GM23338 (cell line): ENCODE measurements at regions not wholly inside any gene's neighbourhood (a gene's known extent, or its start where the extent isn't known, plus 50 kb on each side); places are given as distances from the start of the nearest gene placed in this dataset.

Experiments used
- ATAC-seq: fragments of 200-7000 bp; cut with Tn5 transposase; 3 replicates; pipeline ENCODE4 v1.9.1; 2020
- DNase-seq: peaks from one replicate; pipeline ENCODE4 v3.0.0-alpha.2; 2015; ENCODE audit warnings: low spot score
- H2AFZ ChIP-seq: fragments of 200-600 bp; sonication (generic); 2 replicates; pipeline ENCODE4 v1.8.0; 2016; ENCODE audit warnings: antibody characterized with exemption, mild to moderate bottlenecking, moderate library complexity
- H3F3A ChIP-seq: fragments of 200-600 bp; sonication (generic); replicated peaks from 2 replicates; pipeline ENCODE4 v1.8.0; 2017; ENCODE audit warnings: antibody characterized with exemption, mixed run types, low read depth
- H3K27ac ChIP-seq: fragments of 200-600 bp; sonication (generic); 2 replicates; pipeline ENCODE4 v1.6.1; 2016; ENCODE audit warnings: low read depth
- H3K27me3 ChIP-seq: fragments of 200-600 bp; sonication (generic); 2 replicates; pipeline ENCODE4 v1.8.0; 2016; ENCODE audit warnings: mild to moderate bottlenecking, mixed run types, moderate library complexity; ENCODE audit not compliant: insufficient read depth
- H3K36me3 ChIP-seq: fragments of 200-600 bp; sonication (generic); 2 replicates; pipeline ENCODE4 v1.8.0; 2016; ENCODE audit warnings: mild to moderate bottlenecking; ENCODE audit not compliant: insufficient read depth
- H3K4me1 ChIP-seq: fragments of 200-600 bp; sonication (generic); 2 replicates; pipeline ENCODE4 v1.8.0; 2016; ENCODE audit warnings: mild to moderate bottlenecking, moderate library complexity; ENCODE audit not compliant: insufficient read depth
- H3K4me2 ChIP-seq: fragments of 200-600 bp; sonication (generic); 2 replicates; pipeline ENCODE4 v1.7.1; 2017; ENCODE audit warnings: mixed run types
- H3K4me3 ChIP-seq: fragments of 200-600 bp; sonication (generic); 2 replicates; pipeline ENCODE4 v1.6.1; 2016; ENCODE audit warnings: mixed run types
- H3K79me2 ChIP-seq: fragments of 200-600 bp; sonication (generic); replicated peaks from 2 replicates; pipeline ENCODE4 v1.8.0; 2017; ENCODE audit warnings: mild to moderate bottlenecking; ENCODE audit not compliant: insufficient read depth
- H3K9me2 ChIP-seq: fragments of 200-600 bp; sonication (generic); 2 replicates; pipeline ENCODE4 v1.8.0; 2017; ENCODE audit not compliant: insufficient read depth
- H4K20me1 ChIP-seq: fragments of 200-600 bp; sonication (generic); replicated peaks from 2 replicates; pipeline ENCODE4 v1.8.0; 2017; ENCODE audit warnings: mild to moderate bottlenecking; ENCODE audit not compliant: insufficient read depth
- H3K27ac Mint-ChIP-seq: 2 replicates; pipeline ENCODE4 v1.8.0; 2020; ENCODE audit warnings: inconsistent platforms, mild to moderate bottlenecking, moderate library complexity, mixed read lengths
- H3K27me3 Mint-ChIP-seq: 3 replicates; pipeline ENCODE4 v1.8.0; 2022; ENCODE audit warnings: low read depth, mild to moderate bottlenecking, moderate library complexity, mixed read lengths, inconsistent platforms; ENCODE audit not compliant: insufficient read depth, poor library complexity
- H3K36me3 Mint-ChIP-seq: 3 replicates; pipeline ENCODE4 v1.8.0; 2021; ENCODE audit warnings: low read depth, mild to moderate bottlenecking, inconsistent platforms, moderate library complexity, mixed read lengths
- H3K4me1 Mint-ChIP-seq: 3 replicates; pipeline ENCODE4 v1.8.0; 2020; ENCODE audit warnings: mild to moderate bottlenecking, inconsistent platforms, mixed read lengths
- H3K4me3 Mint-ChIP-seq: 3 replicates; pipeline ENCODE4 v1.8.0; 2021; ENCODE audit warnings: moderate library complexity, mild to moderate bottlenecking, inconsistent platforms, mixed read lengths
- H3K9me3 Mint-ChIP-seq: 3 replicates; pipeline ENCODE4 v1.8.0; 2020; ENCODE audit warnings: moderate library complexity, mild to moderate bottlenecking, inconsistent platforms, mixed read lengths
- EZH2 ChIP-seq: fragments of 200-600 bp; sonication (generic); IDR thresholded peaks from one replicate; pipeline ENCODE4 v1.8.0; 2017; ENCODE audit warnings: antibody characterized with exemption, mild to moderate bottlenecking, low read depth; ENCODE audit not compliant: unreplicated experiment
- JUNB ChIP-seq: IDR thresholded peaks from one replicate; pipeline ENCODE4 v1.6.1; 2016; ENCODE audit warnings: antibody characterized with exemption; ENCODE audit not compliant: unreplicated experiment
- NANOG ChIP-seq: IDR thresholded peaks from 2 replicates; pipeline ENCODE4 v1.6.1; 2016; ENCODE audit warnings: antibody characterized with exemption, borderline replicate concordance
- POLR2AphosphoS5 ChIP-seq: IDR thresholded peaks from 2 replicates; pipeline ENCODE4 v1.6.1; 2016; ENCODE audit warnings: antibody characterized with exemption, low read depth
- STAT1 ChIP-seq: IDR thresholded peaks from one replicate; pipeline ENCODE4 v1.6.1; 2016; ENCODE audit warnings: antibody characterized with exemption; ENCODE audit not compliant: unreplicated experiment
- ZNF114 ChIP-seq: fragments of 250-450 bp; sonication (Bioruptor Pico); IDR thresholded peaks from 2 replicates; pipeline ENCODE4 v1.5.0; 2020; ENCODE audit warnings: mild to moderate bottlenecking, moderate library complexity
- ZNF331 ChIP-seq: fragments of 250-450 bp; sonication (Bioruptor Pico); IDR thresholded peaks from 2 replicates; pipeline ENCODE4 v1.5.0; 2020; ENCODE audit warnings: low read depth, mild to moderate bottlenecking, moderate library complexity
- TF ChIP-seq, protein P1 (sequence below): fragments of 250-450 bp; sonication (Bioruptor Pico); IDR thresholded peaks from 2 replicates; pipeline ENCODE4 v1.5.0; 2020; ENCODE audit warnings: mild to moderate bottlenecking, moderate library complexity
- TF ChIP-seq, protein P2 (sequence below): IDR thresholded peaks from one replicate; pipeline ENCODE4 v1.6.1; 2018; ENCODE audit warnings: antibody characterized with exemption; ENCODE audit not compliant: unreplicated experiment

DNA sequence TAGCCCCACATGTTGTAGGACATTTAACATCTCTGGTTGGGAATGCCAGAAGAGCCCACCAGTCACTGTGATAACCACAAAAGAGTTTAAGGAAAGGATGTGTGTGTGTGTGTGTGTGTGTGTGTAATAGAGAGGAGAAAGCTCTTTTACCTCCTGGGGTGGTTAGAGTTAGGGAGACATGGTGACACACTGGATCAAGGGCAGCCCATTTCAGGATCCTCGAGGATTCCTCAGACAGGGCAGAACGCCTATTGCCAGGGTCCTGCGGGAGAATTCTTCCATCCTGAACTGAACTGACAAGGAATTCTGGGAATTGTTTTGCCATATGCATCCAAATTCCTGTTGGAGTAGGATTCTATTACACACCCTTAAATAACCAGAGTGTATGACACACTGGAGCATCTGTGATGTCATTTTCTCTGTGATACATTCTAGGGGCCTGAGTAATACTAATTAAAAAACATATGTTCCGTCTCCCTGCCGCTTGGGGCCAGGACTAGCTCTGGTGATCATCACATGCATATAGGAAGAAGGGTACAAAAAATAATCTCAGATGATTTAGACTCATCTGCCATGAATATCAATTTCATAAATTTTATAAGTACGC lies 156.4 kb upstream of the MMADHC start:
- Histone ChIP-seq H3K4me3 (no peak overlapping the region), H3K36me3 (no peaks in the 10 kb centered on the region), H3K4me2 (no peak overlapping the region), H3K27me3 (no peaks in the 10 kb centered on the region), H2AFZ (peak overlapping the region; percentile 38; the same call in 1 of the 2 replicates), H3F3A (no peaks in the 10 kb centered on the region), H3K27ac (no peak overlapping the region), H4K20me1 (no peaks in the 10 kb centered on the region), H3K9me2 (peaks cover 8% of the 10 kb centered on the region; the same call in 1 of the 2 replicates), H3K4me1 (no peaks in the 10 kb centered on the region), H3K79me2 (no peaks in the 10 kb centered on the region)
- Mint-ChIP-seq H3K27me3 (no peaks in the 10 kb centered on the region), H3K9me3 (no peaks in the 10 kb centered on the region), H3K4me1 (peaks cover 7% of the 10 kb centered on the region), H3K4me3 (no peak overlapping the region), H3K27ac (no peak overlapping the region), H3K36me3 (no peaks in the 10 kb centered on the region)
- ATAC-seq (no peak), DNase-seq (no peak)
- TF ChIP-seq STAT1: no peak
- no peak for TF ChIP-seq JUNB
- TF ChIP-seq POLR2AphosphoS5: no peak
- TF ChIP-seq NANOG: no peak
- TF ChIP-seq, protein P1, sequence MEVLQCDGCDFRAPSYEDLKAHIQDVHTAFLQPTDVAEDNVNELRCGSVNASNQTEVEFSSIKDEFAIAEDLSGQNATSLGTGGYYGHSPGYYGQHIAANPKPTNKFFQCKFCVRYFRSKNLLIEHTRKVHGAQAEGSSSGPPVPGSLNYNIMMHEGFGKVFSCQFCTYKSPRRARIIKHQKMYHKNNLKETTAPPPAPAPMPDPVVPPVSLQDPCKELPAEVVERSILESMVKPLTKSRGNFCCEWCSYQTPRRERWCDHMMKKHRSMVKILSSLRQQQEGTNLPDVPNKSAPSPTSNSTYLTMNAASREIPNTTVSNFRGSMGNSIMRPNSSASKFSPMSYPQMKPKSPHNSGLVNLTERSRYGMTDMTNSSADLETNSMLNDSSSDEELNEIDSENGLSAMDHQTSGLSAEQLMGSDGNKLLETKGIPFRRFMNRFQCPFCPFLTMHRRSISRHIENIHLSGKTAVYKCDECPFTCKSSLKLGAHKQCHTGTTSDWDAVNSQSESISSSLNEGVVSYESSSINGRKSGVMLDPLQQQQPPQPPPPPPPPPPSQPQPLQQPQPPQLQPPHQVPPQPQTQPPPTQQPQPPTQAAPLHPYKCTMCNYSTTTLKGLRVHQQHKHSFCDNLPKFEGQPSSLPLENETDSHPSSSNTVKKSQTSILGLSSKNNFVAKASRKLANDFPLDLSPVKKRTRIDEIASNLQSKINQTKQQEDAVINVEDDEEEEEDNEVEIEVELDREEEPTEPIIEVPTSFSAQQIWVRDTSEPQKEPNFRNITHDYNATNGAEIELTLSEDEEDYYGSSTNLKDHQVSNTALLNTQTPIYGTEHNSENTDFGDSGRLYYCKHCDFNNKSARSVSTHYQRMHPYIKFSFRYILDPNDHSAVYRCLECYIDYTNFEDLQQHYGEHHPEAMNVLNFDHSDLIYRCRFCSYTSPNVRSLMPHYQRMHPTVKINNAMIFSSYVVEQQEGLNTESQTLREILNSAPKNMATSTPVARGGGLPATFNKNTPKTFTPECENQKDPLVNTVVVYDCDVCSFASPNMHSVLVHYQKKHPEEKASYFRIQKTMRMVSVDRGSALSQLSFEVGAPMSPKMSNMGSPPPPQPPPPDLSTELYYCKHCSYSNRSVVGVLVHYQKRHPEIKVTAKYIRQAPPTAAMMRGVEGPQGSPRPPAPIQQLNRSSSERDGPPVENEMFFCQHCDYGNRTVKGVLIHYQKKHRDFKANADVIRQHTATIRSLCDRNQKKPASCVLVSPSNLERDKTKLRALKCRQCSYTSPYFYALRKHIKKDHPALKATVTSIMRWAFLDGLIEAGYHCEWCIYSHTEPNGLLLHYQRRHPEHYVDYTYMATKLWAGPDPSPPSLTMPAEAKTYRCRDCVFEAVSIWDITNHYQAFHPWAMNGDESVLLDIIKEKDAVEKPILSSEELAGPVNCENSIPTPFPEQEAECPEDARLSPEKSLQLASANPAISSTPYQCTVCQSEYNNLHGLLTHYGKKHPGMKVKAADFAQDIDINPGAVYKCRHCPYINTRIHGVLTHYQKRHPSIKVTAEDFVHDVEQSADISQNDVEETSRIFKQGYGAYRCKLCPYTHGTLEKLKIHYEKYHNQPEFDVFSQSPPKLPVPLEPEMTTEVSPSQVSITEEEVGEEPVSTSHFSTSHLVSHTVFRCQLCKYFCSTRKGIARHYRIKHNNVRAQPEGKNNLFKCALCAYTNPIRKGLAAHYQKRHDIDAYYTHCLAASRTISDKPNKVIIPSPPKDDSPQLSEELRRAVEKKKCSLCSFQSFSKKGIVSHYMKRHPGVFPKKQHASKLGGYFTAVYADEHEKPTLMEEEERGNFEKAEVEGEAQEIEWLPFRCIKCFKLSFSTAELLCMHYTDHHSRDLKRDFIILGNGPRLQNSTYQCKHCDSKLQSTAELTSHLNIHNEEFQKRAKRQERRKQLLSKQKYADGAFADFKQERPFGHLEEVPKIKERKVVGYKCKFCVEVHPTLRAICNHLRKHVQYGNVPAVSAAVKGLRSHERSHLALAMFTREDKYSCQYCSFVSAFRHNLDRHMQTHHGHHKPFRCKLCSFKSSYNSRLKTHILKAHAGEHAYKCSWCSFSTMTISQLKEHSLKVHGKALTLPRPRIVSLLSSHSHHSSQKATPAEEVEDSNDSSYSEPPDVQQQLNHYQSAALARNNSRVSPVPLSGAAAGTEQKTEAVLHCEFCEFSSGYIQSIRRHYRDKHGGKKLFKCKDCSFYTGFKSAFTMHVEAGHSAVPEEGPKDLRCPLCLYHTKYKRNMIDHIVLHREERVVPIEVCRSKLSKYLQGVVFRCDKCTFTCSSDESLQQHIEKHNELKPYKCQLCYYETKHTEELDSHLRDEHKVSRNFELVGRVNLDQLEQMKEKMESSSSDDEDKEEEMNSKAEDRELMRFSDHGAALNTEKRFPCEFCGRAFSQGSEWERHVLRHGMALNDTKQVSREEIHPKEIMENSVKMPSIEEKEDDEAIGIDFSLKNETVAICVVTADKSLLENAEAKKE (CRISPR knock-in tag): no peak
- TF ChIP-seq ZNF331 (CRISPR knock-in tag): no peak
- TF ChIP-seq, protein P2, sequence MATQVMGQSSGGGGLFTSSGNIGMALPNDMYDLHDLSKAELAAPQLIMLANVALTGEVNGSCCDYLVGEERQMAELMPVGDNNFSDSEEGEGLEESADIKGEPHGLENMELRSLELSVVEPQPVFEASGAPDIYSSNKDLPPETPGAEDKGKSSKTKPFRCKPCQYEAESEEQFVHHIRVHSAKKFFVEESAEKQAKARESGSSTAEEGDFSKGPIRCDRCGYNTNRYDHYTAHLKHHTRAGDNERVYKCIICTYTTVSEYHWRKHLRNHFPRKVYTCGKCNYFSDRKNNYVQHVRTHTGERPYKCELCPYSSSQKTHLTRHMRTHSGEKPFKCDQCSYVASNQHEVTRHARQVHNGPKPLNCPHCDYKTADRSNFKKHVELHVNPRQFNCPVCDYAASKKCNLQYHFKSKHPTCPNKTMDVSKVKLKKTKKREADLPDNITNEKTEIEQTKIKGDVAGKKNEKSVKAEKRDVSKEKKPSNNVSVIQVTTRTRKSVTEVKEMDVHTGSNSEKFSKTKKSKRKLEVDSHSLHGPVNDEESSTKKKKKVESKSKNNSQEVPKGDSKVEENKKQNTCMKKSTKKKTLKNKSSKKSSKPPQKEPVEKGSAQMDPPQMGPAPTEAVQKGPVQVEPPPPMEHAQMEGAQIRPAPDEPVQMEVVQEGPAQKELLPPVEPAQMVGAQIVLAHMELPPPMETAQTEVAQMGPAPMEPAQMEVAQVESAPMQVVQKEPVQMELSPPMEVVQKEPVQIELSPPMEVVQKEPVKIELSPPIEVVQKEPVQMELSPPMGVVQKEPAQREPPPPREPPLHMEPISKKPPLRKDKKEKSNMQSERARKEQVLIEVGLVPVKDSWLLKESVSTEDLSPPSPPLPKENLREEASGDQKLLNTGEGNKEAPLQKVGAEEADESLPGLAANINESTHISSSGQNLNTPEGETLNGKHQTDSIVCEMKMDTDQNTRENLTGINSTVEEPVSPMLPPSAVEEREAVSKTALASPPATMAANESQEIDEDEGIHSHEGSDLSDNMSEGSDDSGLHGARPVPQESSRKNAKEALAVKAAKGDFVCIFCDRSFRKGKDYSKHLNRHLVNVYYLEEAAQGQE: no peak
- TF ChIP-seq EZH2: no peak
- no peak for TF ChIP-seq ZNF114 (CRISPR knock-in tag)
